Uterus (tissue), 2 donors: ENCODE measurements at regions not wholly inside any gene's neighbourhood (a gene's known extent, or its start where the extent isn't known, plus 50 kb on each side); places are given as distances from the start of the nearest gene placed in this dataset.

Source experiments
- CTCF ChIP-seq, 4 experiments: fragments of 200-600 bp in 2 of 4; fragments of 450-650 bp in 2 of 4; sonication (generic) in 2 of 4; IDR thresholded peaks; one replicate each; pipeline ENCODE4 v1.5.1; 2016 to 2019; ENCODE audit warnings: antibody characterized with exemption in 4 of 4, mild to moderate bottlenecking in 2 of 4, moderate library complexity in 1 of 4
- POLR2A ChIP-seq, 2 donors: fragments of 450-650 bp; IDR thresholded peaks; one replicate each; pipeline ENCODE4 v1.6.1; 2016; ENCODE audit warnings: antibody characterized with exemption in 2 of 2, mild to moderate bottlenecking in 1 of 2, moderate library complexity in 1 of 2

- no peak for TF ChIP-seq CTCF (IDR thresholded peaks at IDR 0.05)
- no peak for TF ChIP-seq POLR2A (IDR thresholded peaks at IDR 0.05)
Measured at GRCh38 chr1:55781944-55782482, 566.8 kb upstream of the USP24 start.
